ENCODE measurements at regions not wholly inside any gene's neighbourhood (a gene's known extent, or its start where the extent isn't known, plus 50 kb on each side); places are given as distances from the start of the nearest gene placed in this dataset.

DNA sequence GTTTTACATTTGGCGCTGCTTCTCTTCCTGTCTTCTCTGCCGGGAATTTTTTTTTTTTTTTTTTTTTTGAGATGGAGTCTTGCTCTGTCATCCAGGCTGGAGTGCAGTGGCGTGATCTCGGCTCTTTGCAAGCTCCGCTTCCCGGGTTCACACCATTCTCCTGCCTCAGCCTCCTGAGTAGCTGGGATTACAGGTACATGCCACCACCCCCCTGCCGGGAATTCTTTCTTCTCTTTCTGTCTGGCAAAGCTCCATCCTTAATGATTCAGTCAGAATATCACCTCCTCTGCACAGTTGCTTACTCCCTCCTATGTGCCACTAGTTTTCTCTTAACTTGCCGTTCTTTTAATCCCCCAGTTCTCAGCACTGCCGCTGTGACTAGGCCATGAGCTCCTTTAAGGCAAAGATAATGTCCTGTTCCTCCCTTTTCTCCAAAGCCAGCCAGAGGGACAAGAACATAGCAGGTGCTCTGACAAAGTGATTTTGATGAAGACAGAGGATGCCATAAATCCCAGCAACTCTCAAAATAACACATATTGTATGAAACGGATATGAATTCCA lies 112.1 kb upstream of the LRATD1 start:
- no peak overlapping the region for H3K4me3 ChIP-seq
- no peaks in the 10 kb centered on the region for H3K27me3 ChIP-seq (replicated peaks)
- peaks cover 3% of the 10 kb centered on the region; the same call in 1 of the 2 replicates for H3K9me3 ChIP-seq (replicated peaks)
- H3K27ac ChIP-seq = no peak overlapping the region
- no peaks in the 10 kb centered on the region for H3K4me1 ChIP-seq (replicated peaks)
- no peak for DNase-seq (ENCODE audit: low read depth in 1 of 2, low spot score in 2 of 2)
- no peaks in the 10 kb centered on the region for H3K36me3 ChIP-seq

GRCh38 chr2:14524041-14524802 lies 108.3 kb upstream of the LRATD1 start:
- DNase-seq (ENCODE audit: low read depth in 1 of 2, low spot score in 2 of 2) = no peak
- Histone ChIP-seq H3K4me1 (replicated peaks) (no peaks in the 10 kb centered on the region), H3K36me3 (no peaks in the 10 kb centered on the region), H3K27me3 (replicated peaks) (no peaks in the 10 kb centered on the region), H3K4me3 (no peak overlapping the region), H3K9me3 (replicated peaks) (peaks cover 3% of the 10 kb centered on the region; the same call in 1 of the 2 replicates), H3K27ac (no peak overlapping the region)

DNA sequence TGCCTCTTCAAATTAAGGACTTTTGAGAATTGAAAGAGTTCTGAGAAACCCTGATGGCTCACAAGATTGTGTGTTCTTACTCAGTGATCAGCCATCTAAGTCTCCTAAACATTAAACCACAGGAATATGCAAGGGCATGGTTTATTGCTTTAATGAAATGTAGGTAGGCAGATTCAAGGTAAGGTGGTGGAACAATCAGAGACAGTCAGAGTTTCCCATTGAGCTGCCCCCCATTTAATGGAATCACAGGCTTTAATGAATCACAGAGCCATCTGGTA lies 107.8 kb upstream of the LRATD1 start:
- Histone ChIP-seq H3K9me3 (replicated peaks) (peaks cover 3% of the 10 kb centered on the region; the same call in 1 of the 2 replicates), H3K4me1 (replicated peaks) (no peaks in the 10 kb centered on the region), H3K27me3 (replicated peaks) (no peaks in the 10 kb centered on the region), H3K27ac (no peak overlapping the region), H3K36me3 (no peaks in the 10 kb centered on the region), H3K4me3 (no peak overlapping the region)
- no peak for DNase-seq (ENCODE audit: low read depth in 1 of 2, low spot score in 2 of 2)

GRCh38 chr2:14530506-14530905 lies 102.0 kb upstream of the LRATD1 start:
- Histone ChIP-seq H3K9me3 (replicated peaks) (0 out of 2 replicates have a peak, but pooled peaks cover 2% of the 10 kb centered on the region), H3K27me3 (replicated peaks) (no peaks in the 10 kb centered on the region), H3K27ac (no peak overlapping the region), H3K4me3 (no peak overlapping the region), H3K36me3 (no peaks in the 10 kb centered on the region), H3K4me1 (replicated peaks) (no peaks in the 10 kb centered on the region)
- no peak for DNase-seq (ENCODE audit: low read depth in 1 of 2, low spot score in 2 of 2)

DNA sequence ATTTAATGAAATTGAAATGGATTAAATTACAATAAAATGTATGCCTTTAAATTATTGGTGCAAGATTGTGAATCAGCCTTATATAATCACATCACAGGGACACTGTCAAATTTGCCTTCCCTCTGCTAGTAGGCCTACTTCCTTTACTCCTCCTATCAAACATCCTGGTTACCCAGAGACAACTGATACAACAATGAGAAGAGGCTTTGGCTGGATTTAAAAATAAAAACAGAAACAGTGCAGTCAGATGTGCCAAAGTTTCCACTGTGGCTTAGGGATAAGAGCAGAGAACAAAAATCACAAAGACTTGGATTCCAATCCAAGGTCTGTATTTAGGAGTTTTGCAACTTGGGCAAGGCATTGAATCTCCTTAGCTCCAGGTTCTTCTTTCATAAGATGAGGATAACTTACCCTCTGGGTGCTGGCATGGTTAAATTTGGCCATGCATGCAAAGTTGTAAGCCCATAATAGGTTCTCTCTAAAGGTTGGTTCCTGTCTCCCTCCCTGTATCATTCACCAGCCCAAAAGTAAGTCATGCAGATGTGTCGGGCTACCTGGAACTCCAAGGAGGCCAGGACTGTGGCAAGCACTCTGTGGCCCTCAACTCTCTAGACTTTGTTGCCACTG lies 99.3 kb upstream of the LRATD1 start:
- H3K4me1 ChIP-seq (replicated peaks) = no peaks in the 10 kb centered on the region
- peaks cover 8% of the 10 kb centered on the region; the same call in 1 of the 2 replicates for H3K9me3 ChIP-seq (replicated peaks)
- no peak overlapping the region for H3K27ac ChIP-seq
- H3K36me3 ChIP-seq = no peaks in the 10 kb centered on the region
- no peak overlapping the region for H3K4me3 ChIP-seq
- DNase-seq (ENCODE audit: low read depth in 1 of 2, low spot score in 2 of 2) = no peak
- no peaks in the 10 kb centered on the region for H3K27me3 ChIP-seq (replicated peaks)

- no peaks in the 10 kb centered on the region for H3K4me1 ChIP-seq (replicated peaks)
- H3K9me3 ChIP-seq (replicated peaks) = peaks cover 8% of the 10 kb centered on the region; the same call in 1 of the 2 replicates
- no peak overlapping the region for H3K27ac ChIP-seq
- H3K36me3 ChIP-seq = no peaks in the 10 kb centered on the region
- DNase-seq (ENCODE audit: low read depth in 1 of 2, low spot score in 2 of 2) = no peak
- no peak overlapping the region for H3K4me3 ChIP-seq
- no peaks in the 10 kb centered on the region for H3K27me3 ChIP-seq (replicated peaks)
These were observed 97.4 kb upstream of the LRATD1 start for GRCh38 chr2:14535156-14535555.

DNA sequence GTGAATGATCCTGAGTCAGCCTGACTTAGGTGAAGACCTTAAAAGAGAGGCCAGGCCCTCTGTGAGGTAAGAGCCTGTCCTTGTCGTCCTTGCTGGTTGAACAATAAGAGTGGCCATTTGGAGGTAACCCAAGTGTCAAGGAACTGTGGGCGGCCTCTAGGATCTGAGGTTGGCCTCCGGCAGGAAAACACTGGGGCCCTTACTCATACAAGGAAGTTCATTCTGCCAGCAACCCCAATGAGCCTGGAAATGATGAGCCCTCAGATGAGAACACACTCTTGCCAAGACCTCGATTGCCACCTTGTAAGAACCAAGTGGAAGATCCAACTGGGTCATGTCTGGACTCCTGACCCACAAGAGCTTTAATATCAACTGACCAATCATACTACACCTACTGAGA lies 95.5 kb upstream of the LRATD1 start:
- DNase-seq (ENCODE audit: low read depth in 1 of 2, low spot score in 2 of 2) = no peak
- Histone ChIP-seq H3K27me3 (replicated peaks) (no peaks in the 10 kb centered on the region), H3K36me3 (no peaks in the 10 kb centered on the region), H3K9me3 (replicated peaks) (peaks cover 6% of the 10 kb centered on the region; the same call in 1 of the 2 replicates), H3K4me1 (replicated peaks) (no peaks in the 10 kb centered on the region), H3K4me3 (no peak overlapping the region), H3K27ac (no peak overlapping the region)

GRCh38 chr2:14540015-14540414 lies 92.5 kb upstream of the LRATD1 start:
- no peaks in the 10 kb centered on the region for H3K36me3 ChIP-seq
- H3K9me3 ChIP-seq (replicated peaks) = peaks cover 6% of the 10 kb centered on the region; the same call in 1 of the 2 replicates
- H3K27ac ChIP-seq = no peak overlapping the region
- H3K27me3 ChIP-seq (replicated peaks) = no peaks in the 10 kb centered on the region
- H3K4me3 ChIP-seq = no peak overlapping the region
- no peak for DNase-seq (ENCODE audit: low read depth in 1 of 2, low spot score in 2 of 2)
- no peaks in the 10 kb centered on the region for H3K4me1 ChIP-seq (replicated peaks)

GRCh38 chr2:14543284-14543683 lies 89.2 kb upstream of the LRATD1 start:
- Histone ChIP-seq H3K36me3 (no peaks in the 10 kb centered on the region), H3K9me3 (replicated peaks) (no peaks in the 10 kb centered on the region; the same call in none of the 2 replicates), H3K4me1 (replicated peaks) (no peaks in the 10 kb centered on the region), H3K27ac (no peak overlapping the region), H3K27me3 (replicated peaks) (no peaks in the 10 kb centered on the region), H3K4me3 (no peak overlapping the region)
- no peak for DNase-seq (ENCODE audit: low read depth in 1 of 2, low spot score in 2 of 2)

GRCh38 chr2:14544247-14544646 lies 88.3 kb upstream of the LRATD1 start:
- Histone ChIP-seq H3K4me1 (replicated peaks) (no peaks in the 10 kb centered on the region), H3K9me3 (replicated peaks) (no peaks in the 10 kb centered on the region; the same call in none of the 2 replicates), H3K36me3 (no peaks in the 10 kb centered on the region), H3K27me3 (replicated peaks) (no peaks in the 10 kb centered on the region), H3K27ac (no peak overlapping the region), H3K4me3 (no peak overlapping the region)
- no peak for DNase-seq (ENCODE audit: low read depth in 1 of 2, low spot score in 2 of 2)

DNA sequence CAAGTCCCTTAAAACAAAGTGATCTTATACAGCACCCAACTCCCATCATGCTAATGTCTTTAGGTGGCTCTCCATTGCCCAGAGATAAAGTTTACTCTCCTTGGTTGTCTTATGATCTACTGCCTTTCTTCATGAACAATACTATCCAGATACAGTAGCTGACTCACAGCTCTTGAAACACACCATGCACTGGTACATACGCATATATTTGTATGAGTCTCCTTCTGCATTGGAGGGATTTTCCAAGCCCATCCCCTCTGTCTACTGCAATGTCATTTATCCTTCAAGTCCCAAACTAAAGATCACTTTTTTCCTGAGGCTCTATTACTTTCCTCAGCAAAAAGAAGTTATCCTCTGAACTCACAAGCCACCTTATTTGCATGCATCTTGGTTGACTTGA lies 84.7 kb upstream of the LRATD1 start:
- H3K27ac ChIP-seq = no peak overlapping the region
- no peaks in the 10 kb centered on the region for H3K36me3 ChIP-seq
- H3K4me1 ChIP-seq (replicated peaks) = no peaks in the 10 kb centered on the region
- no peak overlapping the region for H3K4me3 ChIP-seq
- H3K9me3 ChIP-seq (replicated peaks) = peaks cover 4% of the 10 kb centered on the region
- no peak for DNase-seq (ENCODE audit: low read depth in 1 of 2, low spot score in 2 of 2)
- no peaks in the 10 kb centered on the region for H3K27me3 ChIP-seq (replicated peaks)

GRCh38 chr2:14550658-14551057 lies 81.9 kb upstream of the LRATD1 start:
- Histone ChIP-seq H3K9me3 (replicated peaks) (peaks cover 4% of the 10 kb centered on the region), H3K36me3 (no peaks in the 10 kb centered on the region), H3K27ac (no peak overlapping the region), H3K27me3 (replicated peaks) (no peaks in the 10 kb centered on the region), H3K4me1 (replicated peaks) (no peaks in the 10 kb centered on the region), H3K4me3 (no peak overlapping the region)
- DNase-seq (ENCODE audit: low read depth in 1 of 2, low spot score in 2 of 2) = no peak

DNA sequence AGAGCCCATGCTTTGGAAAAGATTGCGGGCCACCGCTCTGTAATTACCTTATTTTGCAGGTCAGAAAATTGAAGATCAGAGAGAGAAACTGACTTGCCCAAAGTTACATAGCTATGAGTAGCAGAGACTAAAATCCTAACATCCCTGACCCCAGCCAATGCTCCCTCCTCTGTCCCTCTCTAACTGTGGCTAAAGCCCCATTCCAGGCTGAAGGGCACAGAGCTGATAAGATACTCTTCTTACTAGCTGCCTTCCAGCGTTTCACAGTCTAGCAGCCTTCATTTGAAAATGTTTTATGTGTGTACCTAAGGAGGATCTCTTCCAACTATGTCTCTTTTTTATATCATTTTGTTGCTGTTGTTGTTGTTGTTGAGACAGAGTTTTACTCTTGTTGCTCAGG lies 81.4 kb upstream of the LRATD1 start:
- Histone ChIP-seq H3K27ac (no peak overlapping the region), H3K36me3 (no peaks in the 10 kb centered on the region), H3K27me3 (replicated peaks) (no peaks in the 10 kb centered on the region), H3K4me1 (replicated peaks) (no peaks in the 10 kb centered on the region), H3K4me3 (no peak overlapping the region), H3K9me3 (replicated peaks) (peaks cover 4% of the 10 kb centered on the region)
- DNase-seq (ENCODE audit: low read depth in 1 of 2, low spot score in 2 of 2) = no peak

DNA sequence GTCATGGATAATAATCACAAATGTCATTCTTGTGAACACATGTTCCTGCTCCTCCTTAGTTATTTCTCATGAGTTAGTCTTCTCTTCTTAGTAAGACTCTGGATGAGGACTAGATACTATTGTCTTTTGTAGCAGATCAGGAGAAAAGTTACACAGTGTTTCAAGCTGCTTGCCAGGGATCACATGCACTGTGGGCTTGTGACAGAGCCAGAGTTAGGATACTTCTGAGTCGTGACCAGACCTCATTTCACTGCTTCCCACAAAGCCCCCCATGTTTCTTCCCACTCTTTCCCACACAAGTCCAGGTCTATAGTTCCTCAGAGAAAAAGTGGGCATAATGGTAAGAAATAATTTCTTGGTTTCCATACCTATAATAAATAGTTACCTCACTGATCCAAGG lies 80.2 kb upstream of the LRATD1 start:
- Histone ChIP-seq H3K9me3 (replicated peaks) (peaks cover 4% of the 10 kb centered on the region), H3K4me3 (no peak overlapping the region), H3K27me3 (replicated peaks) (no peaks in the 10 kb centered on the region), H3K36me3 (no peaks in the 10 kb centered on the region), H3K27ac (no peak overlapping the region), H3K4me1 (replicated peaks) (no peaks in the 10 kb centered on the region)
- DNase-seq (ENCODE audit: low read depth in 1 of 2, low spot score in 2 of 2) = no peak

All from SJSA1 (cell line).